H1 (cell line): ENCODE measurements at regions not wholly inside any gene's neighbourhood (a gene's known extent, or its start where the extent isn't known, plus 50 kb on each side); places are given as distances from the start of the nearest gene placed in this dataset.

Source experiments
- CTCF ChIA-PET: fragments of 300-600 bp; sonication (Branson Sonifier 250); formaldehyde crosslinking; loops from one replicate; lab custom pipeline; 2021; ENCODE audit not compliant: partially characterized antibody; lab: Charles Lee
- POLR2A ChIA-PET: fragments of 300-600 bp; sonication (Branson Sonifier 250); formaldehyde crosslinking; loops from one replicate; lab custom pipeline; 2021; ENCODE audit warnings: inconsistent platforms; ENCODE audit not compliant: partially characterized antibody; lab: Charles Lee
- DNase-seq, 2 experiments: peaks; one replicate each; pipeline versions ENCODE4 v3.0.0 to v3.0.0-alpha.2; 2010 to 2022; ENCODE audit warnings: low spot score in 2 of 2, low read depth in 1 of 2, mixed read lengths in 1 of 2
- FAIRE-seq: peaks from 2 replicates; lab custom pipeline; 2011; peaks lifted over from hg19 to GRCh38; lab: Jason Lieb, UNC
- H2AFZ ChIP-seq: 2 replicates; pipeline ENCODE4 v1.8.1; 2012; ENCODE audit warnings: low read length, inconsistent platforms
- H2AK5ac ChIP-seq: 2 replicates; pipeline ENCODE4 v1.6.1; 2013; ENCODE audit warnings: low read depth, low read length
- H2BK120ac ChIP-seq: replicated peaks from 2 replicates; pipeline ENCODE3; 2013; ENCODE audit warnings: low read depth, low read length, inconsistent platforms
- H2BK12ac ChIP-seq: 2 replicates; pipeline ENCODE4 v1.6.1; 2013; ENCODE audit warnings: low read depth, low read length
- H2BK15ac ChIP-seq: 2 replicates; pipeline ENCODE4 v1.6.1; 2013; ENCODE audit warnings: low read length
- H2BK20ac ChIP-seq: 2 replicates; pipeline ENCODE4 v1.6.1; 2013; ENCODE audit warnings: low read length
- H2BK5ac ChIP-seq: 2 replicates; pipeline ENCODE4 v1.6.1; 2013; ENCODE audit warnings: low read depth, low read length
- H3K14ac ChIP-seq: 2 replicates; pipeline ENCODE4 v1.6.1; 2013; ENCODE audit warnings: inconsistent platforms; ENCODE audit not compliant: insufficient read length
- H3K18ac ChIP-seq: 2 replicates; pipeline ENCODE4 v1.6.1; 2013; ENCODE audit warnings: low read length; ENCODE audit errors: extremely low read depth
- H3K23ac ChIP-seq: 2 replicates; pipeline ENCODE4 v1.6.1; 2013; ENCODE audit warnings: inconsistent platforms; ENCODE audit not compliant: insufficient read length
- H3K23me2 ChIP-seq: 2 replicates; pipeline ENCODE4 v1.6.1; 2013; ENCODE audit warnings: low read depth, low read length
- H3K27ac ChIP-seq: 2 replicates; pipeline ENCODE4 v1.6.1; 2011; ENCODE audit warnings: low read depth, low read length, inconsistent platforms
- H3K27me3 ChIP-seq, 4 experiments: replicated peaks in 1 of 4; 1 replicate in 1 of 4; 2 replicates in 3 of 4; pipeline versions ENCODE4 v1.6.1 to v1.8.1; 2011 to 2013; ENCODE audit warnings: low read length in 3 of 4, mild to moderate bottlenecking in 3 of 4, inconsistent platforms in 2 of 4, mixed read lengths in 2 of 4, moderate library complexity in 1 of 4; ENCODE audit not compliant: control insufficient read depth in 3 of 4, insufficient read depth in 3 of 4; ENCODE audit errors: extremely low read depth in 1 of 4
- H3K36me3 ChIP-seq, 4 experiments: 2 replicates each; pipeline versions ENCODE4 v1.6.1 to v1.8.1; 2011 to 2013; ENCODE audit warnings: mild to moderate bottlenecking in 4 of 4, low read length in 3 of 4, moderate library complexity in 2 of 4, control low read depth in 1 of 4, inconsistent platforms in 1 of 4; ENCODE audit not compliant: insufficient read depth in 4 of 4, control insufficient read depth in 2 of 4
- H3K4ac ChIP-seq: replicated peaks from 2 replicates; pipeline ENCODE3; 2013; ENCODE audit warnings: low read length, low read depth, mixed read lengths, inconsistent platforms; ENCODE audit not compliant: insufficient read length
- H3K4me1 ChIP-seq, 4 experiments: replicated peaks in 1 of 4; 1 replicate in 1 of 4; 2 replicates in 3 of 4; pipeline versions ENCODE4 v1.6.1 to v1.8.1; 2011 to 2013; ENCODE audit warnings: low read length in 3 of 4, inconsistent platforms in 2 of 4, mixed read lengths in 1 of 4; ENCODE audit not compliant: insufficient read depth in 4 of 4, control insufficient read depth in 3 of 4
- H3K4me2 ChIP-seq, 2 experiments: 2 replicates each; pipeline versions ENCODE4 v1.6.1 to v1.8.1; 2011 to 2013; ENCODE audit warnings: low read depth in 2 of 2, low read length in 2 of 2, control low read depth in 1 of 2, inconsistent platforms in 1 of 2, mild to moderate bottlenecking in 1 of 2; ENCODE audit not compliant: insufficient read depth in 1 of 2
- H3K4me3 ChIP-seq, 4 experiments: fragments of 200-600, 300-600 bp in 1 of 4; sonication (generic), shearing (Covaris generic), sonication (Bioruptor Twin) in 1 of 4; 2 replicates each; pipeline versions ENCODE4 v1.5.1 to v1.8.1; 2011 to 2016; ENCODE audit warnings: low read length in 4 of 4, low read depth in 3 of 4, control low read depth in 2 of 4, inconsistent platforms in 2 of 4, mild to moderate bottlenecking in 2 of 4, mixed read lengths in 1 of 4, moderate library complexity in 1 of 4; ENCODE audit not compliant: insufficient read depth in 2 of 4; ENCODE audit errors: extremely low read depth in 1 of 4
- H3K56ac ChIP-seq: replicated peaks from 2 replicates; pipeline ENCODE3; 2013; ENCODE audit warnings: low read depth, mild to moderate bottlenecking, mixed read lengths, low read length, inconsistent platforms; ENCODE audit not compliant: insufficient read length
- H3K79me1 ChIP-seq: 2 replicates; pipeline ENCODE4 v1.6.1; 2013; ENCODE audit warnings: low read depth, low read length, control low read depth
- H3K79me2 ChIP-seq, 2 experiments: 2 replicates each; pipeline versions ENCODE4 v1.6.1 to v1.8.1; 2012 to 2013; ENCODE audit warnings: low read length in 2 of 2, mild to moderate bottlenecking in 2 of 2, inconsistent platforms in 1 of 2; ENCODE audit not compliant: insufficient read depth in 2 of 2, control insufficient read depth in 1 of 2
- H3K9ac ChIP-seq, 4 experiments: replicated peaks in 1 of 4; 1 replicate in 1 of 4; 2 replicates in 3 of 4; pipeline versions ENCODE4 v1.6.1 to v1.8.1; 2011 to 2013; ENCODE audit warnings: low read depth in 3 of 4, low read length in 3 of 4, control low read depth in 2 of 4, mild to moderate bottlenecking in 2 of 4, moderate library complexity in 2 of 4, inconsistent platforms in 1 of 4; ENCODE audit errors: extremely low read depth in 1 of 4
- H3K9me3 ChIP-seq, 2 experiments: 2 replicates each; pipeline versions ENCODE4 v1.6.1 to v1.8.1; 2012 to 2013; ENCODE audit warnings: mild to moderate bottlenecking in 2 of 2, moderate library complexity in 2 of 2, control low read depth in 1 of 2, inconsistent platforms in 1 of 2, low read depth in 1 of 2, low read length in 1 of 2, mixed read lengths in 1 of 2; ENCODE audit not compliant: insufficient read depth in 2 of 2
- H4K20me1 ChIP-seq, 2 experiments: replicated peaks in 1 of 2; 2 replicates each; pipeline versions ENCODE3 to v1.8.1; 2011 to 2013; ENCODE audit warnings: inconsistent platforms in 2 of 2, low read length in 2 of 2, mild to moderate bottlenecking in 1 of 2; ENCODE audit not compliant: insufficient read depth in 2 of 2, control insufficient read depth in 1 of 2
- H4K5ac ChIP-seq: 2 replicates; pipeline ENCODE4 v1.6.1; 2013; ENCODE audit warnings: low read length, low read depth, mixed read lengths, inconsistent platforms; ENCODE audit not compliant: insufficient read length
- H4K8ac ChIP-seq: 2 replicates; pipeline ENCODE4 v1.8.0; 2013; ENCODE audit warnings: mild to moderate bottlenecking, moderate library complexity, low read length, inconsistent platforms; ENCODE audit not compliant: insufficient read depth; ENCODE audit errors: extremely low read depth
- H4K91ac ChIP-seq: replicated peaks from 2 replicates; pipeline ENCODE3; 2013; ENCODE audit warnings: low read length, mixed read lengths, inconsistent platforms; ENCODE audit not compliant: insufficient read length
- CBX8 ChIP-seq: fragments of 300-800, 300-1000 bp; sonication (generic); IDR thresholded peaks from 2 replicates; pipeline ENCODE4 v1.7.1; 2016; ENCODE audit warnings: low read depth, low read length, borderline replicate concordance
- CEBPB ChIP-seq: IDR thresholded peaks from 2 replicates; pipeline ENCODE4 v1.6.1; 2012; ENCODE audit warnings: low read depth, low read length
- RAD21 ChIP-seq, 2 experiments: IDR thresholded peaks in 1 of 2; conservative IDR thresholded peaks in 1 of 2; 2 replicates each; pipeline ENCODE4 v1.6.1; 2011; ENCODE audit warnings: low read depth in 2 of 2, low read length in 2 of 2, improper control_type of control experiment in 1 of 2, inconsistent platforms in 1 of 2, mild to moderate bottlenecking in 1 of 2, moderate library complexity in 1 of 2
- WGBS, 2 experiments: shearing (Covaris generic) in 1 of 2; methylation state at CpG; one replicate each; pipeline versions ENCODE4 v1.1.6 to v1.1.7; 2013 to 2015; ENCODE audit warnings: low lambda C conversion rate in 2 of 2, mixed read lengths in 2 of 2, inconsistent platforms in 1 of 2, low coverage in 1 of 2, missing lambda C conversion rate in 1 of 2; ENCODE audit not compliant: insufficient replicate concordance in 2 of 2, insufficient coverage in 1 of 2, insufficient read length in 1 of 2; ENCODE audit errors: extremely low coverage in 1 of 2, missing lambda C conversion rate in 1 of 2; 5-methylcytosine and 5-hydroxymethylcytosine counted together
- TF ChIP-seq, protein P1 (sequence below), 3 experiments: IDR thresholded peaks; 1 replicate in 2 of 3; 2 replicates in 1 of 3; pipeline versions ENCODE4 v1.5.1 to v1.6.1; 2011; ENCODE audit warnings: low read length in 3 of 3, mild to moderate bottlenecking in 3 of 3, inconsistent platforms in 2 of 3, low read depth in 1 of 3, moderate library complexity in 1 of 3; ENCODE audit not compliant: insufficient read depth in 1 of 3; ENCODE audit errors: control extremely low read depth in 1 of 3

DNA sequence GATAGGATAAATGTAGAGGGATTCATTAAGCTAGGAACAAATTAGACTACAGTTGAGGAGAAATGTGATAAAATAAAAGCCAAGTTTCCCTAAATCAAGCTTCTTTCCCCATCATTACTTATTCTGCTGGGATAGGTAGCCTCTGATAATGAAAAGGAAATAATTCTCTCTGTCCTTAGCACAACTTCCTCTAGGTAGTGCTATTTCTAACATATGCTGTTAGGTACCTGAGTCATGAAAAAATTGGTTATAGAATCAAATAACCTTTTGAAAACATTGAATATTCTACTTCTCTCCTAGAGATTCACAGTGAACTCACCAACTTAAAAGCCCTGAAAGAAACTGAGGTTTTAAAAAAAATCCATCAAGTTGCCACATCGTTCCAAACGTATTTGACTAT is 1793.1 kb downstream of the EFNA5 start:
- Histone ChIP-seq H3K56ac (no peak overlapping the region), H3K14ac (no peak overlapping the region), H3K4me1 (no peaks in the 10 kb centered on the region), H3K4me2 (no peak overlapping the region), H3K79me2 (no peaks in the 10 kb centered on the region), H4K91ac (no peak overlapping the region), H3K36me3 (no peaks in the 10 kb centered on the region), H3K18ac (no peak overlapping the region), H2AK5ac (no peak overlapping the region), H2BK15ac (no peak overlapping the region), H4K5ac (no peak overlapping the region), H3K27me3 (no peaks in the 10 kb centered on the region), H4K20me1 (no peaks in the 10 kb centered on the region), H3K23me2 (no peaks in the 10 kb centered on the region), H3K4me3 (no peak overlapping the region), H3K9me3 (no peaks in the 10 kb centered on the region), H3K4ac (no peak overlapping the region), H3K23ac (no peak overlapping the region), H3K9ac (no peak overlapping the region), H2AFZ (peak overlapping the region; percentile 47; the same call in 1 of the 2 replicates), H2BK20ac (no peak overlapping the region), H2BK12ac (no peak overlapping the region), H3K27ac (no peak overlapping the region), H2BK120ac (no peak overlapping the region), H2BK5ac (no peak overlapping the region), H4K8ac (no peak overlapping the region), H3K79me1 (no peaks in the 10 kb centered on the region)
- WGBS, 2 experiments: 91% methylated on average over 2 of the region's 2 CpGs; no CpG with 5 or more reads in 1 of the 2 experiments
- DNase-seq (no peak), FAIRE-seq (no peak)
- ChIA-PET CTCF (interaction anchor here (0.7 to 2.0 kb wide), 5 partner anchors 9 to 91 kb away, joined by 3 to 15 read pairs (median 3); no protein-coding TSS in a partner anchor), POLR2A (no interaction called here)
- TF ChIP-seq, protein P1, sequence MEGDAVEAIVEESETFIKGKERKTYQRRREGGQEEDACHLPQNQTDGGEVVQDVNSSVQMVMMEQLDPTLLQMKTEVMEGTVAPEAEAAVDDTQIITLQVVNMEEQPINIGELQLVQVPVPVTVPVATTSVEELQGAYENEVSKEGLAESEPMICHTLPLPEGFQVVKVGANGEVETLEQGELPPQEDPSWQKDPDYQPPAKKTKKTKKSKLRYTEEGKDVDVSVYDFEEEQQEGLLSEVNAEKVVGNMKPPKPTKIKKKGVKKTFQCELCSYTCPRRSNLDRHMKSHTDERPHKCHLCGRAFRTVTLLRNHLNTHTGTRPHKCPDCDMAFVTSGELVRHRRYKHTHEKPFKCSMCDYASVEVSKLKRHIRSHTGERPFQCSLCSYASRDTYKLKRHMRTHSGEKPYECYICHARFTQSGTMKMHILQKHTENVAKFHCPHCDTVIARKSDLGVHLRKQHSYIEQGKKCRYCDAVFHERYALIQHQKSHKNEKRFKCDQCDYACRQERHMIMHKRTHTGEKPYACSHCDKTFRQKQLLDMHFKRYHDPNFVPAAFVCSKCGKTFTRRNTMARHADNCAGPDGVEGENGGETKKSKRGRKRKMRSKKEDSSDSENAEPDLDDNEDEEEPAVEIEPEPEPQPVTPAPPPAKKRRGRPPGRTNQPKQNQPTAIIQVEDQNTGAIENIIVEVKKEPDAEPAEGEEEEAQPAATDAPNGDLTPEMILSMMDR (IDR thresholded peaks at IDR 0.05; ENCODE audit: control extremely low read depth in 1 of 3, insufficient read depth in 1 of 3, low read depth in 1 of 3, low read length in 3 of 3): peak in 2 of 3 experiments; percentile 1 to 43; a peak in 2 of 4 replicates
- TF ChIP-seq CEBPB (no peak), CBX8 (no peak), RAD21 (IDR thresholded peaks at IDR 0.05 in 1 of 2, conservative IDR thresholded peaks at IDR 0.05 in 1 of 2; ENCODE audit: low read depth in 2 of 2, low read length in 2 of 2) (peak in 1 of 2 experiments; percentile 33; a peak in 2 of 4 replicates)
